LNCaP clone FGC (cell line): ENCODE measurements at regions not wholly inside any gene's neighbourhood (a gene's known extent, or its start where the extent isn't known, plus 50 kb on each side); places are given as distances from the start of the nearest gene placed in this dataset.

Experiments used
- DNase-seq: peaks from one replicate; pipeline ENCODE4 v3.0.0-alpha.2; 2011; ENCODE audit warnings: low read depth
- H3K4me3 ChIP-seq: 2 replicates; pipeline ENCODE4 v1.5.1; 2011; ENCODE audit warnings: mild to moderate bottlenecking, low read depth, low read length, control low read depth
- CTCF ChIP-seq: IDR thresholded peaks from 2 replicates; pipeline ENCODE4 v1.5.1; 2012; ENCODE audit warnings: mild to moderate bottlenecking; ENCODE audit not compliant: control insufficient read depth, insufficient read depth; ENCODE audit errors: extremely low read depth

GRCh38 chr18:28559511-28559910, 382.6 kb upstream of the CDH2 start:
- no peak for TF ChIP-seq CTCF
- DNase-seq, result no peak
- H3K4me3 ChIP-seq, result no peak overlapping the region

- no peak for TF ChIP-seq CTCF
- DNase-seq, result no peak
- no peak overlapping the region for H3K4me3 ChIP-seq
Measured at GRCh38 chr18:28541934-28542333, 365.0 kb upstream of the CDH2 start.

GRCh38 chr18:28541276-28541930, 364.5 kb upstream of the CDH2 start:
- H3K4me3 ChIP-seq, result no peak overlapping the region
- DNase-seq, result no peak
- no peak for TF ChIP-seq CTCF

- TF ChIP-seq CTCF, result no peak
- DNase-seq, result no peak
- H3K4me3 ChIP-seq, result no peak overlapping the region
Measured at GRCh38 chr18:28529644-28530043, 352.7 kb upstream of the CDH2 start.

GRCh38 chr18:28526196-28526595, 349.3 kb upstream of the CDH2 start:
- no peak overlapping the region for H3K4me3 ChIP-seq
- no peak for DNase-seq
- no peak for TF ChIP-seq CTCF

GRCh38 chr18:28523758-28524475, 347.0 kb upstream of the CDH2 start:
- no peak for DNase-seq
- TF ChIP-seq CTCF, result no peak
- H3K4me3 ChIP-seq, result no peak overlapping the region

- H3K4me3 ChIP-seq, result no peak overlapping the region
- TF ChIP-seq CTCF, result no peak
- no peak for DNase-seq
Measured at GRCh38 chr18:28522236-28522635, 345.3 kb upstream of the CDH2 start.
